ENCODE measurements at regions not wholly inside any gene's neighbourhood (a gene's known extent, or its start where the extent isn't known, plus 50 kb on each side); places are given as distances from the start of the nearest gene placed in this dataset.
A peak's percentile ranks its signal among the peaks of the same experiment; 100 is the strongest.
"Not testable (repeated sequence)": the region's sequence is repeated elsewhere in the genome, so short reads cannot be mapped to it uniquely, and the experiment has no call there.

GRCh38 chr16:22436823-22437652 lies 62.6 kb upstream of the CDR2 start:
- DNase-seq (ENCODE audit: low spot score) = peak; percentile 79

GRCh38 chr16:22436326-22436822 lies 62.0 kb upstream of the CDR2 start:
- DNase-seq (ENCODE audit: low spot score) = not testable (repeated sequence)

GRCh38 chr16:22431314-22431713 lies 56.9 kb upstream of the CDR2 start:
- DNase-seq (ENCODE audit: low spot score) = not testable (repeated sequence)

- DNase-seq (ENCODE audit: low spot score) = no peak
- no peak for TF ChIP-seq CTCF (IDR thresholded peaks at IDR 0.05; ENCODE audit: extremely low read depth, missing control alignments)
These were observed 54.2 kb upstream of the CDR2 start for GRCh38 chr16:22428654-22429053.

GRCh38 chr16:22427556-22427955 lies 53.1 kb upstream of the CDR2 start:
- no peak for TF ChIP-seq CTCF (IDR thresholded peaks at IDR 0.05; ENCODE audit: extremely low read depth, missing control alignments)
- no peak for DNase-seq (ENCODE audit: low spot score)

GRCh38 chr16:22425847-22426246 lies 51.4 kb upstream of the CDR2 start:
- DNase-seq (ENCODE audit: low spot score) = no peak
- TF ChIP-seq CTCF (IDR thresholded peaks at IDR 0.05; ENCODE audit: extremely low read depth, missing control alignments) = no peak

- no peak for DNase-seq (ENCODE audit: low spot score)
- no peak for TF ChIP-seq CTCF (IDR thresholded peaks at IDR 0.05; ENCODE audit: extremely low read depth, missing control alignments)
These were observed 50.8 kb upstream of the CDR2 start for GRCh38 chr16:22425036-22425801.

- no peak for TF ChIP-seq CTCF (IDR thresholded peaks at IDR 0.05; ENCODE audit: extremely low read depth, missing control alignments)
- no peak for DNase-seq (ENCODE audit: low spot score)
These were observed 49.9 kb upstream of the CDR2 start for GRCh38 chr16:22424161-22424937.

All from GM20000 (cell line).